Fibroblast of lung (primary cell): ENCODE measurements at regions not wholly inside any gene's neighbourhood (a gene's known extent, or its start where the extent isn't known, plus 50 kb on each side); places are given as distances from the start of the nearest gene placed in this dataset.

Experiments used
- DNase-seq, 2 donors: peaks; one replicate each; pipeline versions ENCODE4 v3.0.0 to v3.0.0-alpha.2; 2010; ENCODE audit warnings: low read depth in 2 of 2
- H2AFZ ChIP-seq: 2 replicates; pipeline ENCODE4 v1.5.1; 2012; ENCODE audit warnings: low read length, control low read depth, inconsistent platforms
- H3K27ac ChIP-seq: 2 replicates; pipeline ENCODE4 v1.5.1; 2011; ENCODE audit warnings: low read length, control low read depth; ENCODE audit not compliant: insufficient read depth
- H3K27me3 ChIP-seq: 2 replicates; pipeline ENCODE4 v1.5.1; 2011; ENCODE audit warnings: mild to moderate bottlenecking, low read length; ENCODE audit not compliant: control insufficient read depth, insufficient read depth
- H3K36me3 ChIP-seq: 2 replicates; pipeline ENCODE4 v1.5.1; 2011; ENCODE audit warnings: low read length; ENCODE audit not compliant: control insufficient read depth, insufficient read depth
- H3K4me1 ChIP-seq: 2 replicates; pipeline ENCODE4 v1.5.1; 2011; ENCODE audit warnings: low read length; ENCODE audit not compliant: control insufficient read depth, insufficient read depth; ENCODE audit errors: extremely low read depth
- H3K4me2 ChIP-seq: 2 replicates; pipeline ENCODE4 v1.5.1; 2011; ENCODE audit warnings: low read length, control low read depth; ENCODE audit not compliant: insufficient read depth; ENCODE audit errors: extremely low read depth
- H3K4me3 ChIP-seq, 4 experiments: fragments of 200-600 bp in 1 of 4; sonication (generic) in 1 of 4; replicated peaks in 1 of 4; 2 replicates each; pipeline ENCODE4 v1.5.1; 2011 to 2016; ENCODE audit warnings: low read length in 4 of 4, low read depth in 3 of 4, mild to moderate bottlenecking in 3 of 4, control low read depth in 2 of 4, inconsistent platforms in 1 of 4, mixed read lengths in 1 of 4; ENCODE audit not compliant: insufficient read depth in 1 of 4; ENCODE audit errors: control extremely low read depth in 1 of 4
- H3K79me2 ChIP-seq: 2 replicates; pipeline ENCODE4 v1.5.1; 2012; ENCODE audit warnings: mild to moderate bottlenecking, low read length, inconsistent platforms; ENCODE audit not compliant: control insufficient read depth, insufficient read depth
- H3K9ac ChIP-seq: 2 replicates; pipeline ENCODE4 v1.5.1; 2011; ENCODE audit warnings: mild to moderate bottlenecking, low read length, control low read depth; ENCODE audit not compliant: insufficient read depth
- H3K9me3 ChIP-seq: 2 replicates; pipeline ENCODE4 v1.5.1; 2012; ENCODE audit warnings: low read depth, low read length; ENCODE audit not compliant: control insufficient read depth, insufficient read depth
- H4K20me1 ChIP-seq: 2 replicates; pipeline ENCODE4 v1.5.1; 2011; ENCODE audit warnings: low read length; ENCODE audit not compliant: control insufficient read depth, insufficient read depth; ENCODE audit errors: extremely low read depth
- EZH2 ChIP-seq: IDR thresholded peaks from 2 replicates; pipeline ENCODE4 v1.5.1; 2012; ENCODE audit warnings: low read length, control low read depth, mild to moderate bottlenecking; ENCODE audit errors: missing control alignments
- TF ChIP-seq, protein P1 (sequence below), 2 donors: IDR thresholded peaks in 1 of 2; conservative IDR thresholded peaks in 1 of 2; 1 replicate in 1 of 2; 2 replicates in 1 of 2; pipeline ENCODE4 v1.5.1; 2011 to 2012; ENCODE audit warnings: low read length in 2 of 2, control low read depth in 1 of 2, inconsistent platforms in 1 of 2, low read depth in 1 of 2, mild to moderate bottlenecking in 1 of 2

DNA sequence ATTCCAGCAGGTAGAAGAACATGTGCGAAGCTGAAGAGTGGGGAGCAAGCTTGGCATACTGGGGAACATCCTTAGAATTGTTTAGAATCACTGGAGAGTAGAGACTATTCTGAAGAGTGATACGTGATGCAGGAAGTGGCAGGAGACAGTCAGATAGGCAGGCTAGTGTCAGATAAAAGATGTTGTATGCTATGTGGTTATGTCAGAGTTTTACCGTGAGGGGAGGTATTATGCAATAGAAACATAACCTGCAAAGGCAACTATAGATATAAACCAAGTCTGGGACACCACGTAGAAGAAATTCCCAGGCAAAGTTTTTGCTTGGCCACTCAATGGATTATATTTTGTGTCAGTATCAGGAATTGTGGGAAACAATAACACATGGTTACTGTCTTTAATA is 62.0 kb upstream of the ZSWIM2 start:
- Histone ChIP-seq H3K4me2 (no peak overlapping the region), H3K36me3 (no peaks in the 10 kb centered on the region), H3K27me3 (no peaks in the 10 kb centered on the region), H3K9ac (no peak overlapping the region), H2AFZ (no peak overlapping the region), H3K9me3 (no peaks in the 10 kb centered on the region), H3K4me3 (no peak overlapping the region), H3K4me1 (no peaks in the 10 kb centered on the region), H4K20me1 (no peaks in the 10 kb centered on the region), H3K27ac (no peak overlapping the region), H3K79me2 (no peaks in the 10 kb centered on the region)
- DNase-seq, result no peak
- TF ChIP-seq EZH2, result no peak
- TF ChIP-seq, protein P1, sequence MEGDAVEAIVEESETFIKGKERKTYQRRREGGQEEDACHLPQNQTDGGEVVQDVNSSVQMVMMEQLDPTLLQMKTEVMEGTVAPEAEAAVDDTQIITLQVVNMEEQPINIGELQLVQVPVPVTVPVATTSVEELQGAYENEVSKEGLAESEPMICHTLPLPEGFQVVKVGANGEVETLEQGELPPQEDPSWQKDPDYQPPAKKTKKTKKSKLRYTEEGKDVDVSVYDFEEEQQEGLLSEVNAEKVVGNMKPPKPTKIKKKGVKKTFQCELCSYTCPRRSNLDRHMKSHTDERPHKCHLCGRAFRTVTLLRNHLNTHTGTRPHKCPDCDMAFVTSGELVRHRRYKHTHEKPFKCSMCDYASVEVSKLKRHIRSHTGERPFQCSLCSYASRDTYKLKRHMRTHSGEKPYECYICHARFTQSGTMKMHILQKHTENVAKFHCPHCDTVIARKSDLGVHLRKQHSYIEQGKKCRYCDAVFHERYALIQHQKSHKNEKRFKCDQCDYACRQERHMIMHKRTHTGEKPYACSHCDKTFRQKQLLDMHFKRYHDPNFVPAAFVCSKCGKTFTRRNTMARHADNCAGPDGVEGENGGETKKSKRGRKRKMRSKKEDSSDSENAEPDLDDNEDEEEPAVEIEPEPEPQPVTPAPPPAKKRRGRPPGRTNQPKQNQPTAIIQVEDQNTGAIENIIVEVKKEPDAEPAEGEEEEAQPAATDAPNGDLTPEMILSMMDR (conservative IDR thresholded peaks at IDR 0.05 in 1 of 2, IDR thresholded peaks at IDR 0.05 in 1 of 2; ENCODE audit: low read depth in 1 of 2, low read length in 2 of 2), result no peak

- H4K20me1 ChIP-seq, result no peaks in the 10 kb centered on the region
- no peak for TF ChIP-seq EZH2
- TF ChIP-seq, protein P1 (conservative IDR thresholded peaks at IDR 0.05 in 1 of 2, IDR thresholded peaks at IDR 0.05 in 1 of 2; ENCODE audit: low read depth in 1 of 2, low read length in 2 of 2), result no peak
- no peak for DNase-seq
- H3K9me3 ChIP-seq, result no peaks in the 10 kb centered on the region
- no peaks in the 10 kb centered on the region for H3K36me3 ChIP-seq
- H2AFZ ChIP-seq, result no peak overlapping the region
- H3K79me2 ChIP-seq, result no peaks in the 10 kb centered on the region
- no peak overlapping the region for H3K27ac ChIP-seq
- no peaks in the 10 kb centered on the region for H3K27me3 ChIP-seq
- H3K4me3 ChIP-seq, result no peak overlapping the region
- no peak overlapping the region for H3K4me2 ChIP-seq
- H3K9ac ChIP-seq, result no peak overlapping the region
- no peaks in the 10 kb centered on the region for H3K4me1 ChIP-seq
These were observed 60.1 kb upstream of the ZSWIM2 start for GRCh38 chr2:186909095-186909494.

- Histone ChIP-seq H3K36me3 (no peaks in the 10 kb centered on the region), H3K9ac (no peak overlapping the region), H3K4me2 (no peak overlapping the region), H3K27me3 (no peaks in the 10 kb centered on the region), H3K4me1 (no peaks in the 10 kb centered on the region), H2AFZ (no peak overlapping the region), H3K27ac (no peak overlapping the region), H4K20me1 (no peaks in the 10 kb centered on the region), H3K79me2 (no peaks in the 10 kb centered on the region), H3K9me3 (no peaks in the 10 kb centered on the region), H3K4me3 (no peak overlapping the region)
- TF ChIP-seq EZH2, result no peak
- TF ChIP-seq, protein P1 (conservative IDR thresholded peaks at IDR 0.05 in 1 of 2, IDR thresholded peaks at IDR 0.05 in 1 of 2; ENCODE audit: low read depth in 1 of 2, low read length in 2 of 2), result no peak
- no peak for DNase-seq
These were observed 58.9 kb upstream of the ZSWIM2 start for GRCh38 chr2:186907897-186908296.
